Testis (tissue), 2 donors: ENCODE measurements at regions not wholly inside any gene's neighbourhood (a gene's known extent, or its start where the extent isn't known, plus 50 kb on each side); places are given as distances from the start of the nearest gene placed in this dataset.

ENCODE experiments used
- CTCF ChIP-seq, 3 experiments: fragments of 450-650 bp in 2 of 3; fragments of 200-600 bp in 1 of 3; sonication (generic) in 1 of 3; IDR thresholded peaks; one replicate each; pipeline ENCODE4 v1.5.1; 2016 to 2019; ENCODE audit warnings: antibody characterized with exemption in 3 of 3, mild to moderate bottlenecking in 2 of 3, moderate library complexity in 1 of 3
- POLR2A ChIP-seq: fragments of 450-650 bp; IDR thresholded peaks from one replicate; pipeline ENCODE4 v1.6.1; 2017; ENCODE audit warnings: antibody characterized with exemption, mild to moderate bottlenecking, moderate library complexity

GRCh38 chr2:42931146-42931817 is 138.9 kb upstream of the HAAO start:
- no peak for TF ChIP-seq CTCF (IDR thresholded peaks at IDR 0.05)
- no peak for TF ChIP-seq POLR2A
